DOHH2 (cell line): ENCODE measurements at regions not wholly inside any gene's neighbourhood (a gene's known extent, or its start where the extent isn't known, plus 50 kb on each side); places are given as distances from the start of the nearest gene placed in this dataset.

Source experiments
- H3F3A ChIP-seq: fragments of 200-600 bp; sonication (generic), shearing (Covaris generic); 2 replicates; pipeline ENCODE4 v1.6.0; 2016; ENCODE audit warnings: antibody characterized with exemption, mild to moderate bottlenecking; ENCODE audit not compliant: control insufficient read depth, insufficient read depth
- H3K27ac ChIP-seq: fragments of 200-600 bp; sonication (generic); 2 replicates; pipeline ENCODE4 v1.5.1; 2014; ENCODE audit warnings: low read depth, mild to moderate bottlenecking, low read length, moderate library complexity
- H3K27me3 ChIP-seq: fragments of 200-600 bp; sonication (generic); 2 replicates; pipeline ENCODE4 v1.6.1; 2014; ENCODE audit warnings: mild to moderate bottlenecking, low read length, mixed read lengths; ENCODE audit not compliant: control insufficient read depth
- H3K36me3 ChIP-seq: fragments of 200-600 bp; sonication (generic); 2 replicates; pipeline ENCODE4 v1.6.1; 2014; ENCODE audit warnings: mild to moderate bottlenecking, low read length, moderate library complexity, mixed read lengths; ENCODE audit not compliant: control insufficient read depth
- H3K4me1 ChIP-seq: fragments of 200-600 bp; sonication (generic); 2 replicates; pipeline ENCODE4 v1.6.1; 2014; ENCODE audit warnings: mild to moderate bottlenecking, low read length, mixed read lengths; ENCODE audit not compliant: control insufficient read depth
- H3K4me2 ChIP-seq: fragments of 200-600 bp; sonication (generic); 2 replicates; pipeline ENCODE4 v1.6.0; 2014; ENCODE audit warnings: mild to moderate bottlenecking, low read length, moderate library complexity
- H3K4me3 ChIP-seq: fragments of 200-600 bp; sonication (generic); 2 replicates; pipeline ENCODE4 v1.5.1; 2014; ENCODE audit warnings: mild to moderate bottlenecking, low read length, mixed read lengths
- H3K79me2 ChIP-seq: fragments of 200-600 bp; sonication (generic); 2 replicates; pipeline ENCODE4 v1.6.1; 2014; ENCODE audit warnings: mild to moderate bottlenecking, low read length, mixed read lengths; ENCODE audit not compliant: control insufficient read depth
- H3K9me2 ChIP-seq: fragments of 200-600 bp; sonication (generic); replicated peaks from 2 replicates; pipeline ENCODE4 v1.6.1; 2014; ENCODE audit warnings: mild to moderate bottlenecking, low read length, mixed read lengths; ENCODE audit not compliant: control insufficient read depth
- H3K9me3 ChIP-seq: fragments of 200-600 bp; sonication (generic); 2 replicates; pipeline ENCODE4 v1.6.1; 2014; ENCODE audit warnings: antibody characterized with exemption, low read length, mixed read lengths; ENCODE audit not compliant: control insufficient read depth, insufficient read depth
- H4K20me1 ChIP-seq: fragments of 200-600 bp; sonication (generic); 2 replicates; pipeline ENCODE4 v1.6.0; 2014; ENCODE audit warnings: low read depth, mild to moderate bottlenecking, antibody characterized with exemption, low read length, moderate library complexity; ENCODE audit not compliant: control insufficient read depth, insufficient read depth
- EZH2phosphoT487 ChIP-seq: fragments of 200-600 bp; sonication (generic); IDR thresholded peaks from 2 replicates; pipeline ENCODE4 v1.6.1; 2017; ENCODE audit warnings: borderline replicate concordance, mild to moderate bottlenecking, antibody characterized with exemption, low read length, moderate library complexity, mixed read lengths
- TF ChIP-seq, protein P1 (sequence below): fragments of 200-600 bp; sonication (generic); IDR thresholded peaks from one replicate; pipeline ENCODE4 v1.5.1; 2014; ENCODE audit warnings: antibody characterized with exemption, mild to moderate bottlenecking, low read depth, low read length; ENCODE audit not compliant: poor library complexity, severe bottlenecking

DNA sequence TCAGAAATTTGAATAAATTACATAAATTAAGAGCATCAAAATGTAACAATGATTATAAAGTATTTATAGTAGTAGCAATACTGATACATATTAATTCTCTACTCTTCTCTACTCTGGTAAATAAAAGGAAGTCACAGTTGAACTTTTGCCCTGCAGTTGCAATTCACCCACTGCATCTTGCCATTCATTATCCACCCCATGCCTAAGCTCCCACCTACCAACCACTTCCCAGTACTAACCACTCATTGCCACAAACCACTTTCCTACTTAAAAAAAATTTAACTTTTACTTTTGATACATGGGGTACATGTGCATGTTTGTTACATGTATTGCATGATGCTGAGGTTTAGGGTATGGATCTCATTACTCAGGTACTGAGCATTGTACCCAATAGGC is 174.0 kb downstream of the RASSF9 start:
- Histone ChIP-seq H4K20me1 (no peaks in the 10 kb centered on the region), H3K27ac (no peak overlapping the region), H3F3A (no peaks in the 10 kb centered on the region), H3K9me2 (no peaks in the 10 kb centered on the region), H3K36me3 (no peaks in the 10 kb centered on the region), H3K4me1 (no peaks in the 10 kb centered on the region), H3K79me2 (no peaks in the 10 kb centered on the region), H3K9me3 (no peaks in the 10 kb centered on the region), H3K4me2 (no peak overlapping the region), H3K4me3 (no peak overlapping the region), H3K27me3 (no peaks in the 10 kb centered on the region)
- no peak for TF ChIP-seq EZH2phosphoT487
- TF ChIP-seq, protein P1, sequence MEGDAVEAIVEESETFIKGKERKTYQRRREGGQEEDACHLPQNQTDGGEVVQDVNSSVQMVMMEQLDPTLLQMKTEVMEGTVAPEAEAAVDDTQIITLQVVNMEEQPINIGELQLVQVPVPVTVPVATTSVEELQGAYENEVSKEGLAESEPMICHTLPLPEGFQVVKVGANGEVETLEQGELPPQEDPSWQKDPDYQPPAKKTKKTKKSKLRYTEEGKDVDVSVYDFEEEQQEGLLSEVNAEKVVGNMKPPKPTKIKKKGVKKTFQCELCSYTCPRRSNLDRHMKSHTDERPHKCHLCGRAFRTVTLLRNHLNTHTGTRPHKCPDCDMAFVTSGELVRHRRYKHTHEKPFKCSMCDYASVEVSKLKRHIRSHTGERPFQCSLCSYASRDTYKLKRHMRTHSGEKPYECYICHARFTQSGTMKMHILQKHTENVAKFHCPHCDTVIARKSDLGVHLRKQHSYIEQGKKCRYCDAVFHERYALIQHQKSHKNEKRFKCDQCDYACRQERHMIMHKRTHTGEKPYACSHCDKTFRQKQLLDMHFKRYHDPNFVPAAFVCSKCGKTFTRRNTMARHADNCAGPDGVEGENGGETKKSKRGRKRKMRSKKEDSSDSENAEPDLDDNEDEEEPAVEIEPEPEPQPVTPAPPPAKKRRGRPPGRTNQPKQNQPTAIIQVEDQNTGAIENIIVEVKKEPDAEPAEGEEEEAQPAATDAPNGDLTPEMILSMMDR = no peak

DNA sequence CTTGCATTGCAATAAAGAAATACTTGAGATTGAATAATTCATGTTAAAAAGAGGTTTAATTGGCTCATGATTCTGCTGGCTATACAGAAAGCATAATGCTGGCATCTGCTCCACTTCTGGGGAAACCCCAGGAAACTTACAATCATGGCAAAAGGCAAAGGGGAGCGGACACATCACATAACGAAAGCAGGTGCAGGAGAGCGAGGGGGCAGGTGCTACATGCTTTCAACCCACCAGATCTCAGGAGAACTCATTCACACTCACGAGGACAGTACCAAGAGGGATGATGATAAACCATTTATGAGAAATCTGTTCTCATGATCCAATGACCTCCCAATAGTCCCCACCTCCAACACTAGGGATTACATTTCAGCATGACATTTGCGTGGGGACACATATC is 172.6 kb downstream of the RASSF9 start:
- Histone ChIP-seq H3K4me1 (no peaks in the 10 kb centered on the region), H3K27me3 (no peaks in the 10 kb centered on the region), H4K20me1 (no peaks in the 10 kb centered on the region), H3K79me2 (no peaks in the 10 kb centered on the region), H3F3A (no peaks in the 10 kb centered on the region), H3K4me3 (no peak overlapping the region), H3K9me3 (no peaks in the 10 kb centered on the region), H3K9me2 (no peaks in the 10 kb centered on the region), H3K36me3 (no peaks in the 10 kb centered on the region), H3K27ac (no peak overlapping the region), H3K4me2 (no peak overlapping the region)
- no peak for TF ChIP-seq EZH2phosphoT487
- TF ChIP-seq, protein P1 = no peak

DNA sequence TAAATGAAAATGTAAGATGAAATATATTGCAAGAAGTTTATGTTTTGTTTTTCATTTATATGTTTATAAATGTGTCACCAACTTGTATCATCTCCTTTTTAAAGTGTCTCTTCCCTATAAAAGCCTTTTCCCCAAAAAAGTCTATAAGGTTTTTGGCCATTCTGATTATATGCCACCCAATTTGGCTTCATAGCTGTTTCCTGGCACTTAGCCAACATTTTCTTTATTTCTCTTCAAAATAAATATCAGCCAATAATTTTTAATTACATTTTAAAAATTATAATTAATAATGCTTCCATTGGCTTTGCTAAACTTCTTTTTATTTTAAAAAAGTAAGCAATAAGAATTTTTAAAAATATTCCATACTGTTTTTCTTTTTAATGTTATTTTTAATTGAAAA is 171.8 kb downstream of the RASSF9 start:
- no peaks in the 10 kb centered on the region for H3K79me2 ChIP-seq
- H3K36me3 ChIP-seq = no peaks in the 10 kb centered on the region
- H3K9me3 ChIP-seq = no peaks in the 10 kb centered on the region
- no peak overlapping the region for H3K4me3 ChIP-seq
- H3K4me1 ChIP-seq = no peaks in the 10 kb centered on the region
- H3K27ac ChIP-seq = no peak overlapping the region
- no peak overlapping the region for H3K4me2 ChIP-seq
- TF ChIP-seq EZH2phosphoT487 = no peak
- H3K9me2 ChIP-seq = no peaks in the 10 kb centered on the region
- H3F3A ChIP-seq = no peaks in the 10 kb centered on the region
- H3K27me3 ChIP-seq = no peaks in the 10 kb centered on the region
- no peaks in the 10 kb centered on the region for H4K20me1 ChIP-seq

DNA sequence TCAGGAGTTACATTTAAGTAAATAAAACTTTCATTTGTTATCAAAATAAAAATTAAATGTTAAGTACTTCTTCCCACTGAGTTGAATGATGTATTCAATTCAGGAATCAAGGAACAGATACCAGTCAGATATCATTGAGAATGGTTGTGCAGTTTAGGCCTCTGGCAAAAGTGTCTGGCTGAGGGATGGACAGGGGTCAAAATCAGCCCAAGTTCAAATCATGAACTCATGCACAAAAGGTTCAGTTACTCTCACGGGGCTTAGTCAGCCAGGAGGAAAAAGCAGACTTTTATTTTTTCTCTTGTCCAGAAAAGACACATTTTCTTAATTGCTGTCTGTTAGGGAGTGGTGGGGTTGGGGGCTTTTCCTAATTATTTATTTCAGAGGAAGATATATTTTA is 166.3 kb downstream of the RASSF9 start:
- Histone ChIP-seq H3K9me2 (no peaks in the 10 kb centered on the region), H3K4me2 (no peak overlapping the region), H3K27ac (no peak overlapping the region), H3K79me2 (no peaks in the 10 kb centered on the region), H3K36me3 (no peaks in the 10 kb centered on the region), H3K27me3 (no peaks in the 10 kb centered on the region), H3K4me1 (no peaks in the 10 kb centered on the region), H3F3A (no peaks in the 10 kb centered on the region), H4K20me1 (no peaks in the 10 kb centered on the region), H3K4me3 (no peak overlapping the region), H3K9me3 (no peaks in the 10 kb centered on the region)
- TF ChIP-seq EZH2phosphoT487 = no peak
- TF ChIP-seq, protein P1 = no peak
